GM12874 (cell line): ENCODE measurements at regions not wholly inside any gene's neighbourhood (a gene's known extent, or its start where the extent isn't known, plus 50 kb on each side); places are given as distances from the start of the nearest gene placed in this dataset.

Source experiments
- TF ChIP-seq, protein P1 (sequence below): IDR thresholded peaks from 2 replicates; pipeline ENCODE4 v1.5.1; 2011; ENCODE audit warnings: low read depth, mild to moderate bottlenecking, control low read depth, low read length, moderate library complexity; ENCODE audit not compliant: insufficient read depth

DNA sequence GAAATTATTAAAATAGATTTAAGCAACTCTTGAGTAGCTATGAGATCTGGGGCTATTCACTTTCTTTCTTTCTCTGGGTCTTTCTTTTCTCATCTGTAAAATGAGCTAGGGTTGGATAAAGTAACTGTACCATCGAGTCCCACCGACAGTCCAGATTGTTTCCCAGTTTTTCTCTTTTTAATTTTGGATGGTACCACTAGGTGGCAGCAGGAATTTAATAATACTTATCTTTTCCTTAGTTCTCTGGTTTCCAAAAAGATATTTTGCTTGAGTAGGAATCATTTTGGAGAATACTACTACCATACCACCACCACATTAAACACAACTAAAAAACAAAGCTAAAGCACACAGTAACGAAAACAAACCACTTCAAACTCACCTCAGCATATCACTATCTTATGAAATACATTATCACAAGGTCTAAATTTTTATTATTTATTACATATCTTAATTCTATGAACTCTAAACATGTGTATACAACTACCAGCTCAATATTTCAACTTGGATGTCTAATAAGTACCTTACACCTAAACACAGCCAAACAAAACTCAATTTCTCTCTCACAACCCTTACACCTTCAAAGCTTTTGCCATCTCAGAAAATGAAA is 584.0 kb downstream of the KCNA4 start:
- TF ChIP-seq, protein P1, sequence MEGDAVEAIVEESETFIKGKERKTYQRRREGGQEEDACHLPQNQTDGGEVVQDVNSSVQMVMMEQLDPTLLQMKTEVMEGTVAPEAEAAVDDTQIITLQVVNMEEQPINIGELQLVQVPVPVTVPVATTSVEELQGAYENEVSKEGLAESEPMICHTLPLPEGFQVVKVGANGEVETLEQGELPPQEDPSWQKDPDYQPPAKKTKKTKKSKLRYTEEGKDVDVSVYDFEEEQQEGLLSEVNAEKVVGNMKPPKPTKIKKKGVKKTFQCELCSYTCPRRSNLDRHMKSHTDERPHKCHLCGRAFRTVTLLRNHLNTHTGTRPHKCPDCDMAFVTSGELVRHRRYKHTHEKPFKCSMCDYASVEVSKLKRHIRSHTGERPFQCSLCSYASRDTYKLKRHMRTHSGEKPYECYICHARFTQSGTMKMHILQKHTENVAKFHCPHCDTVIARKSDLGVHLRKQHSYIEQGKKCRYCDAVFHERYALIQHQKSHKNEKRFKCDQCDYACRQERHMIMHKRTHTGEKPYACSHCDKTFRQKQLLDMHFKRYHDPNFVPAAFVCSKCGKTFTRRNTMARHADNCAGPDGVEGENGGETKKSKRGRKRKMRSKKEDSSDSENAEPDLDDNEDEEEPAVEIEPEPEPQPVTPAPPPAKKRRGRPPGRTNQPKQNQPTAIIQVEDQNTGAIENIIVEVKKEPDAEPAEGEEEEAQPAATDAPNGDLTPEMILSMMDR: no peak

DNA sequence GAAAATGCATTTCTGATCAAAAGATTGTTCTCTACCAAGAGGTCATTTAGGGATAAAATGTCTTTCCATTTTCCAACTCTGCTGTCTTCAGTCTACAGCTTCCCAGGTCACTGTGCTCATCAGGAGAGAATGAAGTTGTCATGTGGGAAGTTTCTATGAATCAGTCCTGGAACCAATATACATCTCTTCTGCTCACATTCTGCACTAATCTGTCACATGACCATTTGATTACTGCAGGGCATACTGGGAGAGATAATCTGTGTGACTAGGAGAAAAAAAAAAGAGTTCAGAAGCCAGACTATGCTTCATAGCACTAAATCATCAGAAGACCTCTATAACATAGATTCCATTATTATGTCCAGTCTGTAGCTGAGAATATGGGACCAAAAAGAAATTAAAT is 611.5 kb downstream of the KCNA4 start:
- TF ChIP-seq, protein P1: no peak

DNA sequence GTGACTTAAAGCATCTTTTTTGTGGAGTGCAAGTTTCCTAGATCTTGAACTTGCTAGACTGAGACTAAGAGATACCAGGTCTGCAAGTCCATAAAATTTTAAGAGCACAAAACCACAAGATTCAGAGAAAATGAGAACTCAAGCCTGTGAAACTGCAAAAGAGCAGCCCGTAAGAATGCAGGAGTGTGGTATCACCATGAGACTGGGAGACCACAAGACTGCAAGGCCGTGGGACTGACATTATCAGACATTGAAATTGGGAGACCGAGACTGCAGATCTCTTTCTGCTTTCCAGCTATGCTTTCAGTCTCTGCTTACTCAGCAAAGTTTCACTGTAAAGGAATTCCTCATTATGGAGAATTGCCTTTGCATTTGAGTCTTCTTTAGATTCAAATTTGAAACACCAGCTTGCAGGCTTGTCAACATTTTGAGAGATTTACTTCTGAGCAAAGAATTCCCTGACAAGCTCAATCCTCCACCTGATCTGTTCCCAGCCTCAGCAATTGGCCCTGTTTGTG is 621.2 kb downstream of the KCNA4 start:
- TF ChIP-seq, protein P1: no peak

DNA sequence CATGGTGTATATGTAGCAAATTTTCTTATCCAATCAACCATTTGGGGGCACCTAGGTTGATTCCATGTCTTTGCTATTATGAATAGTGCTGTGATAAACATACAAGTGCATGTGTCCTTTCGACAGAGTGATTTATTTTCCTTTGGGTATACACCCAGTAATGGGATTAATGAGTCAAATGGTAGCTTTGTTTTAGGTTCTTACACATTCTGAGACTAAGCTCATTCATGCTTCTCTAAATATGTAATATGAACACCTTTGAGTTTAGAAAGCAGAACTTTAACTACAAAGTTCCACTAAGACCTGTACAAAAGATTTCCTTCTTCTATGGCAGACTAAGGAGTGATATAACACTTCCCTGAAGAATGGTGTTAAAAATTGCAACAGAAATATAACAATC is 627.0 kb downstream of the KCNA4 start:
- TF ChIP-seq, protein P1: no peak

DNA sequence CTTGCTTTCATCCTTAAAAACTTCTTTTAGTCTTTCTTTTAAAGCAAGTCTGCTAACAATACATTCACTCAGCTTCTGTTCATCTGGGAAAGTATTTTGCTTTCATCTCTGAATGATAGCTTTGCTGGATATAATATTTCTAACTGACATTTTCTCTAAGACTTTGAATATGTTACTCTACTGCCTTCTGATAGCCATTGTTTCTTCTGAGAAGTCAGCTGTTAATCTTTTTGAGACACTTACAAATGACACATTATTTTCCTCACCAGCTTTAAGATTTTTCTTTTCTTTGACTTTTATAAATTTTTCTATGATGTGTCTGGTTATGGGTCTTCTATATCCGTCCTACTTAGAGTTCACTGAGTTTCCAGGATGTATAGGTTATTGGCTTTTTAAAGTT is 643.1 kb downstream of the KCNA4 start:
- TF ChIP-seq, protein P1: no peak

DNA sequence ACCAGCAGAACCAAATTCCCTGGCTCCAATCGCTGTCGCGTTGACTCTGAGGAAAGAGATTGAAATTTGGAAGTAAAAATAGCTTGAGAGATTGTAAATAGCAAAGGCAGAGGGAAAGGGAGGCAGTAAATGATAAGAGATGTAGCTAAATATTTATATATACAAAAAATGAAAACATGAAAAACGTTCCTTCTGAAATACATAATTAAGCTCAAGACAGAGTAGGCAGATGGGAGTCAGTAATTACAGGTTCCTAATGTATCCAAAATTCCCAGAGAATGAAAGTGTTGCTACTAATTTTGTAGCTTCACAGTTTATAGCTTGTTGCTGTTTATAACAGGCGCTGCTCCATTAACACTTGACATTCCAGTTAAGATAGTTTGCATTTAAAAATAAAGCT is 648.7 kb downstream of the KCNA4 start:
- TF ChIP-seq, protein P1: no peak

DNA sequence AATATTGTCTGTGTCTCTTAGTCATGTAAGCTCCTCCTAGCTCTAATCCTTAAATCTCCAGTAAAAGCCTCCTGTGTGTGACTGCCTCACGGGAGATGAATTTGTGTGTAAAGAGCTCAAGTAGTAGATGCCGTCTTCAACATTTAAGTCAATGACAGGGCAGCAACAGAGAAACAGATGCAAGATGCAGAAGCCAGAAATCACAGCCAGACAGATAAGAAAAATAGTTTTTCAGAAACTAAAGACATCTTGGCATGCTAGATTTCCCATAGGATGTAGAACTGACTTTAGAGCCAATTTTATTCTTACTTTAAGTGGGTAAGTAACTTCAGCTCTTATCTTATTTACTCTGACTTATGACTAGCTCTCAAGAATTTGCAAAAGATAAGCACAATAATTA is 652.8 kb downstream of the KCNA4 start:
- TF ChIP-seq, protein P1: no peak

DNA sequence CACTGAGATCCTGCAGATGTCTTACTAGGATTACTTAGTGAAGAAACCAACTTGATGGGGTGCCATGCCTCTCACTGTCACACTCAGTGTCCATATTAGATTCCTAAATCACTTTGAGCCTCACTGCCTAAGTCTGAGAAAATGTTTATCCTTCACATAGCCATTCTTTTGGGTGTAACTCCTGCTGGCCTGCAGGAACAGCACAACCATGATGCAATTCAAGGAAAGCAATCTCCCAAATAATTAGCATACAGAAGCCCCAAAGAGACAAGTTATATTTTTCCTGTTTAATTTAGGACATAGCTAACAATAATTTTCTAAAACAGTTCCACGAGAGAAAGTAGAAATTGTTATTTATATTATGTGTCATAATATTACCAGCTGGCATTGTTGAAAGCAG is 655.5 kb downstream of the KCNA4 start:
- TF ChIP-seq, protein P1: no peak
